ENCODE measurements at regions not wholly inside any gene's neighbourhood (a gene's known extent, or its start where the extent isn't known, plus 50 kb on each side); places are given as distances from the start of the nearest gene placed in this dataset.

GRCh38 chr2:58494071-58494501 lies 253.0 kb upstream of the FANCL start:
- H3K4me1 Mint-ChIP-seq (ENCODE audit: low read depth, unreplicated experiment), result peaks cover 17% of the 10 kb centered on the region
- CTCF ChIA-PET, result no interaction called here
- no TSS peak for BruUV-seq (replicated peaks)
- H3K9me3 Mint-ChIP-seq (ENCODE audit: low read depth, unreplicated experiment), result peaks cover 3% of the 10 kb centered on the region
- H3K36me3 Mint-ChIP-seq (ENCODE audit: insufficient read depth, unreplicated experiment), result peaks cover 6% of the 10 kb centered on the region
- H3K27me3 Mint-ChIP-seq (ENCODE audit: unreplicated experiment), result no peaks in the 10 kb centered on the region
- no peak overlapping the region for H3K27ac Mint-ChIP-seq (ENCODE audit: unreplicated experiment)
- intact Hi-C loops (cut with micrococcal nuclease; ENCODE audit: unreplicated experiment), result no loop called here
- H3K4me3 Mint-ChIP-seq (ENCODE audit: low read depth, unreplicated experiment), result no peak overlapping the region
- no peak for DNase-seq
- TF ChIP-seq CTCF (IDR thresholded peaks at IDR 0.05; ENCODE audit: unreplicated experiment), result no peak

GRCh38 chr2:58484629-58485028 lies 243.5 kb upstream of the FANCL start:
- Mint-ChIP-seq H3K36me3 (ENCODE audit: insufficient read depth, unreplicated experiment) (no peaks in the 10 kb centered on the region), H3K27me3 (ENCODE audit: unreplicated experiment) (no peaks in the 10 kb centered on the region), H3K27ac (ENCODE audit: unreplicated experiment) (no peak overlapping the region), H3K4me3 (ENCODE audit: low read depth, unreplicated experiment) (no peak overlapping the region), H3K4me1 (ENCODE audit: low read depth, unreplicated experiment) (no peaks in the 10 kb centered on the region), H3K9me3 (ENCODE audit: low read depth, unreplicated experiment) (peaks cover 9% of the 10 kb centered on the region)
- no peak for TF ChIP-seq CTCF (IDR thresholded peaks at IDR 0.05; ENCODE audit: unreplicated experiment)
- no peak for DNase-seq
- CTCF ChIA-PET, result no interaction called here
- intact Hi-C loops (cut with micrococcal nuclease; ENCODE audit: unreplicated experiment), result no loop called here
- no TSS peak for BruUV-seq (replicated peaks)

GRCh38 chr2:58484221-58484620 lies 243.1 kb upstream of the FANCL start:
- Mint-ChIP-seq H3K36me3 (ENCODE audit: insufficient read depth, unreplicated experiment) (no peaks in the 10 kb centered on the region), H3K4me1 (ENCODE audit: low read depth, unreplicated experiment) (no peaks in the 10 kb centered on the region), H3K4me3 (ENCODE audit: low read depth, unreplicated experiment) (no peak overlapping the region), H3K27me3 (ENCODE audit: unreplicated experiment) (no peaks in the 10 kb centered on the region), H3K27ac (ENCODE audit: unreplicated experiment) (no peak overlapping the region), H3K9me3 (ENCODE audit: low read depth, unreplicated experiment) (peaks cover 9% of the 10 kb centered on the region)
- CTCF ChIA-PET, result no interaction called here
- BruUV-seq (replicated peaks), result no TSS peak
- no peak for TF ChIP-seq CTCF (IDR thresholded peaks at IDR 0.05; ENCODE audit: unreplicated experiment)
- no peak for DNase-seq
- intact Hi-C loops (cut with micrococcal nuclease; ENCODE audit: unreplicated experiment), result no loop called here

- H3K27ac Mint-ChIP-seq (ENCODE audit: unreplicated experiment), result no peak overlapping the region
- H3K9me3 Mint-ChIP-seq (ENCODE audit: low read depth, unreplicated experiment), result peaks cover 9% of the 10 kb centered on the region
- TF ChIP-seq CTCF (IDR thresholded peaks at IDR 0.05; ENCODE audit: unreplicated experiment), result no peak
- H3K36me3 Mint-ChIP-seq (ENCODE audit: insufficient read depth, unreplicated experiment), result no peaks in the 10 kb centered on the region
- no peaks in the 10 kb centered on the region for H3K4me1 Mint-ChIP-seq (ENCODE audit: low read depth, unreplicated experiment)
- no peak for DNase-seq
- no TSS peak for BruUV-seq (replicated peaks)
- intact Hi-C loops (cut with micrococcal nuclease; ENCODE audit: unreplicated experiment), result no loop called here
- CTCF ChIA-PET, result no interaction called here
- no peak overlapping the region for H3K4me3 Mint-ChIP-seq (ENCODE audit: low read depth, unreplicated experiment)
- H3K27me3 Mint-ChIP-seq (ENCODE audit: unreplicated experiment), result no peaks in the 10 kb centered on the region
These were observed 242.2 kb upstream of the FANCL start for GRCh38 chr2:58483307-58483706.

GRCh38 chr2:58481670-58482069 lies 240.5 kb upstream of the FANCL start:
- no peak for DNase-seq
- intact Hi-C loops (cut with micrococcal nuclease; ENCODE audit: unreplicated experiment), result no loop called here
- no peaks in the 10 kb centered on the region for H3K36me3 Mint-ChIP-seq (ENCODE audit: insufficient read depth, unreplicated experiment)
- no peaks in the 10 kb centered on the region for H3K27me3 Mint-ChIP-seq (ENCODE audit: unreplicated experiment)
- CTCF ChIA-PET, result no interaction called here
- H3K9me3 Mint-ChIP-seq (ENCODE audit: low read depth, unreplicated experiment), result peaks cover 3% of the 10 kb centered on the region
- no peak overlapping the region for H3K4me3 Mint-ChIP-seq (ENCODE audit: low read depth, unreplicated experiment)
- H3K4me1 Mint-ChIP-seq (ENCODE audit: low read depth, unreplicated experiment), result no peaks in the 10 kb centered on the region
- no peak for TF ChIP-seq CTCF (IDR thresholded peaks at IDR 0.05; ENCODE audit: unreplicated experiment)
- no peak overlapping the region for H3K27ac Mint-ChIP-seq (ENCODE audit: unreplicated experiment)
- BruUV-seq (replicated peaks), result no TSS peak

All from Calu3 (cell line).